ENCODE measurements at regions not wholly inside any gene's neighbourhood (a gene's known extent, or its start where the extent isn't known, plus 50 kb on each side); places are given as distances from the start of the nearest gene placed in this dataset.

DNA sequence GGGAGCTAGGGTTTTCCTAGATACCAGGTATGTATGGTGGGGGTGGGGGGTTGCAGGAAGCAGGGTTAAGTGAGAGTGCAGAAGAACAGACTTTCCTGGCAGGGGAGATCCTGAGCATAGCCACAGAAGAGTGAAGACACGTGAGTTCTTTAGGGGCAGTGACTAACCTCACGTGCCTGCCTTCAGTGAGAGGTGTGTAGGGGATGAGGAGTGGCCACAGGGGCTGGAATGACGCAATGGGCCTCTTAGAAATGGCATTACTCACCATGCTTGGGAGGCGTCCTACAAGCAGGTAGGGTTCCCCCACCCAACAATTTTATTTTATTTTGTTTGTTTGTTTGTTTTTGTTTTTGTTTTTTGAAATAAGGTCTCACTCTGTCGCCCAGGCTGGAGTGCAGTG lies 698.6 kb upstream of the NRP1 start:
- no peak for FAIRE-seq
- no peak for DNase-seq (ENCODE audit: insufficient read length, low spot score)
- no peak for TF ChIP-seq POLR2AphosphoS5 (IDR thresholded peaks at IDR 0.05; ENCODE audit: low read depth, low read length)
- no peak for TF ChIP-seq TAF1 (IDR thresholded peaks at IDR 0.05; ENCODE audit: low read depth, low read length)
- no peak for TF ChIP-seq POU2F2 (IDR thresholded peaks at IDR 0.05; ENCODE audit: low read depth, low read length)
- no peak for TF ChIP-seq POLR2A (IDR thresholded peaks at IDR 0.05; ENCODE audit: low read depth, low read length)
- no peak for TF ChIP-seq PAX5 (IDR thresholded peaks at IDR 0.05; ENCODE audit: insufficient read depth, low read length, severe bottlenecking)
- TF ChIP-seq SPI1 (IDR thresholded peaks at IDR 0.05; ENCODE audit: low read depth, low read length): no peak

DNA sequence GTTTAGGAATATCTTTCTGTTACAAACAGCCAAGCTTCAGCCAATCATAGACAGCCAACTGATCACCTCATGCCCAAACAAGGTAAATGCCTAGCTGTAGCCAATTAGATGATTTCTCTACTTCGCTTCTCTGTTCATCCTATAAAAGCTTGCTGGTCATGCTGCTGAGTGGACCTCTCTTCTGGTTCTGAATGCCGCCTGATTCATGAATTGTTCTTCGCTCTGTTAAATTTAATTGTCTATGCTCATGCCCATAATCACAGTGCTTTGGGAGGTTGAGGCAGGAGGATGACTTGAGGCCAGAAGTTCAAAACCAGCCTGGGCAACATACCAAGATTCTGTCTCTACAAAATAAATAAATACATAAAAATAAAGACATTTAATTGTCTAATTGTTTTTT lies 698.1 kb upstream of the NRP1 start:
- no peak for DNase-seq (ENCODE audit: insufficient read length, low spot score)
- FAIRE-seq: no peak
- TF ChIP-seq PAX5 (IDR thresholded peaks at IDR 0.05; ENCODE audit: insufficient read depth, low read length, severe bottlenecking): no peak
- no peak for TF ChIP-seq SPI1 (IDR thresholded peaks at IDR 0.05; ENCODE audit: low read depth, low read length)
- TF ChIP-seq POLR2AphosphoS5 (IDR thresholded peaks at IDR 0.05; ENCODE audit: low read depth, low read length): no peak
- TF ChIP-seq TAF1 (IDR thresholded peaks at IDR 0.05; ENCODE audit: low read depth, low read length): no peak
- no peak for TF ChIP-seq POLR2A (IDR thresholded peaks at IDR 0.05; ENCODE audit: low read depth, low read length)
- no peak for TF ChIP-seq POU2F2 (IDR thresholded peaks at IDR 0.05; ENCODE audit: low read depth, low read length)

DNA sequence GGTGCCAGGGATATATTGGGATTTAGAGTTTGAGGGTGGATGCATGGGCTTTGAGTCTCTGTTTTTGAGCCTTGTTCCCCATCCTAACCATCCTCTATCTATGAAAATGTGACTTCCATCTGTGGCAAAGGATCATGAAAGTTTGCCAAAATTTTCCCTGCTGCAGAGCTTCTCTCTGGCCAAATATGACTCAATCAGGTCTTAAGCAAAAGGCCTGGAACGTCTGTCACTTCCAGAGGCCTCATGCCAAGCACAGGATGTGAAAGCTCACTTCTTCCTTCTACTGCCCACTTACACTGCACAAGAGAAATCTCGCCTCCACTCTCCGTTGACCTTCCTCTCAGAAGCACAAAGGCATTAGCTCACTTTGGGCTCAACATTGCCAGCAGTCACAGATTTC lies 696.9 kb upstream of the NRP1 start:
- no peak for TF ChIP-seq POLR2A (IDR thresholded peaks at IDR 0.05; ENCODE audit: low read depth, low read length)
- TF ChIP-seq PAX5 (IDR thresholded peaks at IDR 0.05; ENCODE audit: insufficient read depth, low read length, severe bottlenecking): no peak
- TF ChIP-seq TAF1 (IDR thresholded peaks at IDR 0.05; ENCODE audit: low read depth, low read length): no peak
- TF ChIP-seq SPI1 (IDR thresholded peaks at IDR 0.05; ENCODE audit: low read depth, low read length): no peak
- no peak for TF ChIP-seq POLR2AphosphoS5 (IDR thresholded peaks at IDR 0.05; ENCODE audit: low read depth, low read length)
- no peak for TF ChIP-seq POU2F2 (IDR thresholded peaks at IDR 0.05; ENCODE audit: low read depth, low read length)
- no peak for DNase-seq (ENCODE audit: insufficient read length, low spot score)
- no peak for FAIRE-seq

DNA sequence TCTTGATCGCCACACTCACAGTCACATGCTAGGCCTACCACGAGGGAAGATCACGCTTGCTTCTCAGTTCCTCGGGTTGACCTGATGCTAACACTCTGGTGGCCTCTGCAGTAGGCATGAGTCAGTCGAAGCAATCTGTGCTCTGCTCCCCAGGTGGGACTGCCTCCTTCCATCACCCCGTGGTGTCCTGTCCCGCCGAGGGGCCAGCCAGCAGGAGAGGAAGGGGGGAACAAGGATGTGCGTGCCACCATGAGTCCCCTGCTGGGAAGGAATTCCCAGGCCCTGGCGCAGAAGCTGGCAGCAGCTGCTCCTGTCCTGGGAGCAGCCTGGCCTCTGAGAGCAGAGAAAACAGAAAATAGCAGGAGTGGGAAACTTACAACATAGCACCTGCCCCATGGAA lies 695.0 kb upstream of the NRP1 start:
- no peak for DNase-seq (ENCODE audit: insufficient read length, low spot score)
- TF ChIP-seq POLR2A (IDR thresholded peaks at IDR 0.05; ENCODE audit: low read depth, low read length): no peak
- FAIRE-seq: no peak

DNA sequence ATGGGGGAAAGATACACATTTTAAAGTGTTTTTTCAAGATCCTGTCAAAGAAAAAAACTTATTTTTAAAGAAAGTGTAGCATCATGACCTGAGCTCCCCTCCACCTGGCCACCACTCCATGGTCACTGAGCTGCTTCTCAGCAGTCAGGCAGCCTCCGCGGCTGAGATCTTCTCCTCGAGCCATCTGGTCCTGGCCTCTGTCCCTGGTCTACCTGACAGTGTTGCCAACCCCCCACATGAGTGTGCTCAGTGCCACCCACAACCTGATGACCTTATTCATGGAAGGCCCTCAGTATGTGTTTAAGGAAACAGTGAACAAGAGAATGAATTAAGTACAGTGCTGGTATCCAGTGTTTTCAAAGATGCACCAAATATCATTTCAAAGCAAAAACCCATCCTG lies 694.5 kb upstream of the NRP1 start:
- no peak for FAIRE-seq
- no peak for DNase-seq (ENCODE audit: insufficient read length, low spot score)
- TF ChIP-seq SPI1 (IDR thresholded peaks at IDR 0.05; ENCODE audit: low read depth, low read length): no peak
- no peak for TF ChIP-seq POLR2A (IDR thresholded peaks at IDR 0.05; ENCODE audit: low read depth, low read length)
- no peak for TF ChIP-seq POU2F2 (IDR thresholded peaks at IDR 0.05; ENCODE audit: low read depth, low read length)
- no peak for TF ChIP-seq TAF1 (IDR thresholded peaks at IDR 0.05; ENCODE audit: low read depth, low read length)
- TF ChIP-seq PAX5 (IDR thresholded peaks at IDR 0.05; ENCODE audit: insufficient read depth, low read length, severe bottlenecking): no peak
- no peak for TF ChIP-seq POLR2AphosphoS5 (IDR thresholded peaks at IDR 0.05; ENCODE audit: low read depth, low read length)

DNA sequence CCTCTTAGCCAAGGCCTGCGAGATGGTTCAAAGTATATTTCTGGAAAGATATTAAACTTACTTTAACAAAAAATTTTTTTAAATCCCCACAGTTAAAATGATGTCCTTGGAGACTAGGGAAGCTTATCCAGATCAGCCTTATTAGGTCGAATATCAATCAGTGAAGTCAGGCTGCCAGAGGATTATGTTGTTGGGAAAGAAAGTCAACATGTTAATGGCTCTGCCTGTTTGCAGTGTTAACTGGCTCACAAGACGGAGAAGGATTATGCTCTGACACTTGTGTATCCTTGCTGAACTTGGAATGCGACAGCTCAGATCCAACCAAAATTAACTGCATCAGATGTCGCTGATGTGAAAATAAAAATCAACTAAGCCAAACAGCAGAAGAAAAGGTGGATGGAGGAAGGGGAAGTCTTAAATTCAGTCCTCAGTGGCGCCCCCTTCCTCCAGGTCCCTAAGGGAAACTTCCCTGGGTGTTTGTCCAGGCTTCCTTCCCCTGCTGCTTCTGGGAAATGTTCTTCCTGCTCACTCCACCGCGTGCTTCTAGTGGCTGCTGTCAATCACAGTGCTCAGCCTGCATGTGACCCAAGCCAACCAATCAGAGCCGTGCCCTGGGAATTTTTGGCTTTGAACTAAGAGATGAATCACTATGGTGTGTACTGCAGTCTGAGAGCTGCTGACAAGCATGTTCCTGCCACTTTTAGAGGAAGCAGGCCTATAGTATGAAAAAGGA lies 690.4 kb upstream of the NRP1 start:
- no peak for FAIRE-seq
- no peak for TF ChIP-seq TAF1 (IDR thresholded peaks at IDR 0.05; ENCODE audit: low read depth, low read length)
- TF ChIP-seq POU2F2 (IDR thresholded peaks at IDR 0.05; ENCODE audit: low read depth, low read length): no peak
- TF ChIP-seq PAX5 (IDR thresholded peaks at IDR 0.05; ENCODE audit: insufficient read depth, low read length, severe bottlenecking): no peak
- TF ChIP-seq SPI1 (IDR thresholded peaks at IDR 0.05; ENCODE audit: low read depth, low read length): no peak
- TF ChIP-seq POLR2A (IDR thresholded peaks at IDR 0.05; ENCODE audit: low read depth, low read length): no peak
- TF ChIP-seq POLR2AphosphoS5 (IDR thresholded peaks at IDR 0.05; ENCODE audit: low read depth, low read length): no peak
- DNase-seq (ENCODE audit: insufficient read length, low spot score): no peak

DNA sequence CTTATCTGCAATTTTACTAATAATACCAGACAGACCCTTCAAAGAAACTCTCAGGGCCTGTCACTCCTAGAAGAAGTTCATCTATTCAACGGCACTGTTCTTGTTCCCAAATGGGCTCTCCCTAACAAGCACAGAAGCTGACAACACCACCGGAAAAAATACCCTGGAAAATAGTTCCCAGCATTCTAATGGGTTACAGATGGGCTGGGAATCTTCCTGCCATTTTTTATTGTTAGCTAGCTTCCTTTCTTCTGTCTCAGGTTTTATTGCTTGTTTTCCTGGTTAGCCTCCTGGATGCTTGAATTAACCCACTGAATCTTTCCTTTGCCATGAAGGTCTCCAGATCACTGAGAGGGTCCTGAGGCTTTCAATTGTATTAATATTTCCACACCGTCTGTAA lies 689.8 kb upstream of the NRP1 start:
- FAIRE-seq (no peak), DNase-seq (ENCODE audit: insufficient read length, low spot score) (no peak)
- no peak for TF ChIP-seq POLR2AphosphoS5 (IDR thresholded peaks at IDR 0.05; ENCODE audit: low read depth, low read length)
- no peak for TF ChIP-seq TAF1 (IDR thresholded peaks at IDR 0.05; ENCODE audit: low read depth, low read length)

DNA sequence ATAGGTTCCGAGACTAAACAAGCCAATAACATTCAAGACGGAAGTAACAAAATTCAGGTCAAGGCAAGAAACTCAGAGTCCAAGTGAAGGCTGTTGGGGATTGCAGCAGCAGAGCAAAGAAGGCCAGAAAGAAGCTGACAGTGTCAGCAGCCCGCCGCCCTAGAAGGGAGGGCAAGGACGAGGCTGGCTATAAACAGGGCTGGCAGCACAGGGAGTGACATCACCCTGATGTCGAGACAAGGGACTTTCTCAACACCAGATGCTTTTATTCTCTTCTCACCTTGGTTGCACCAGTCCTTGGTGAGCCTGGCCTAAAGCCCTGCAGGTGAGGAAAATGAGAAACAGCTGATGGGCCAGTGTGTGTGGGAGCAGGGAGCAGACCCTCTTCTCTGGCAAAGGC lies 687.7 kb upstream of the NRP1 start:
- TF ChIP-seq TAF1 (IDR thresholded peaks at IDR 0.05; ENCODE audit: low read depth, low read length): no peak
- DNase-seq (ENCODE audit: insufficient read length, low spot score): no peak
- no peak for FAIRE-seq

DNA sequence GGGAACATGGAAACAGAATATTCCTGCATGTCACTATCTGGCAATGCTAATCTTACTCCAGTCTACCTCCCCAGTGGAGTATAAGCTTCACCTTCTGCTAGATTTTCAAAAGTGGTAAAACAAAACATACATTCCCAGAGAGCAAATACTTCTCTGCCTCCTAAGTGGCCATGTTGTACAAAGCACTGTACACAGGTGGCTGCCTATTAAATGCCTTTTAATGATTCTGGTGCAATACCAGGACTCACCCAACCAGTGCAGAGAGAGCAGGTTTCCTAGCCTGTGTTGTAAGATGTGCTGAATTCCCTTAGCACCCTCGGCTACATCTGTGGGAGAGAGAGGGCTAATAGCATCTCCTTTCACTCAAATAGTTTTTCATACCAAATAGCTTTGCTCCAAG lies 684.3 kb upstream of the NRP1 start:
- FAIRE-seq: no peak
- DNase-seq (ENCODE audit: insufficient read length, low spot score): no peak
- no peak for TF ChIP-seq SPI1 (IDR thresholded peaks at IDR 0.05; ENCODE audit: low read depth, low read length)
- TF ChIP-seq POLR2A (IDR thresholded peaks at IDR 0.05; ENCODE audit: low read depth, low read length): no peak
- TF ChIP-seq PAX5 (IDR thresholded peaks at IDR 0.05; ENCODE audit: insufficient read depth, low read length, severe bottlenecking): no peak
- TF ChIP-seq TAF1 (IDR thresholded peaks at IDR 0.05; ENCODE audit: low read depth, low read length): no peak

DNA sequence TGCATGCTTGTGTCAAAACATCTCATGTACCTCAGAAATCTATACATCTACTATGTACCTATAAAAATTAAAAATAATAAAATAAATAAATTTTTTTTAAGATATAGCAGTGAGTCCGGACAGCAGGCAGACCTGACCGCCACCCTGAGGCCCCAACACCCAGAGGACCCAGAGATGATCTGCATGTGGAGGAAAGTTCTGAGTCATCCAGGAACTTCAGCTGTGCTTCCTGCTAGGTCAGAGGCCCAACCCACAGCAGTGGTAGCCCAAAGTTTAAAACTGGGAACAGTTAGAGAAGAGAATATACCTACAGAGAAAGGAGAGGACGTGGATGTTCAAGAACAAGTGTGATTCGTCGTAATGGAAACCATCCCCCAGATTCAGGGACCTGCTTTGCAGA lies 683.7 kb upstream of the NRP1 start:
- TF ChIP-seq TAF1 (IDR thresholded peaks at IDR 0.05; ENCODE audit: low read depth, low read length) (no peak), POU2F2 (IDR thresholded peaks at IDR 0.05; ENCODE audit: low read depth, low read length) (no peak), POLR2AphosphoS5 (IDR thresholded peaks at IDR 0.05; ENCODE audit: low read depth, low read length) (no peak), SPI1 (IDR thresholded peaks at IDR 0.05; ENCODE audit: low read depth, low read length) (no peak), POLR2A (IDR thresholded peaks at IDR 0.05; ENCODE audit: low read depth, low read length) (no peak), PAX5 (IDR thresholded peaks at IDR 0.05; ENCODE audit: insufficient read depth, low read length, severe bottlenecking) (no peak)
- FAIRE-seq (no peak), DNase-seq (ENCODE audit: insufficient read length, low spot score) (no peak)

DNA sequence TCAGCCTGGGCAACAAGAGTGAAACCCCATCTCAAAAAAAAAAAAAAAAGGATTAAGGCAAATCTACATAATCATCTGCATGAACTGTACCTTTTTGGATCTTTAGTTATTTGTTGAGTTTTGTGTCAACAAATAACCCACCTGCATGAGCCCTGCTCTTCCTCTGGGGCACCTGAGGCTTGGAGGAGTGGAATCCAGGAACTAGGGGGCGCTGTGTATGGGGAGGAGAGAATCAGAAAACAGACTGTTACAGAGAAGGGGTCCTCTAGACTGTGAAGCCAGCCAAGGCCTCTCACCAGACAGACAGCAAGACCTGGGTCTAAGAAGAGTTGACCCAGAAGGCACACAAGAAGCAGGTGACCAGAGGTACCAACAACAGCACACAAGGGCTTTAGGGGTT lies 682.8 kb upstream of the NRP1 start:
- no peak for FAIRE-seq
- DNase-seq (ENCODE audit: insufficient read length, low spot score): no peak
- TF ChIP-seq TAF1 (IDR thresholded peaks at IDR 0.05; ENCODE audit: low read depth, low read length) (no peak), POU2F2 (IDR thresholded peaks at IDR 0.05; ENCODE audit: low read depth, low read length) (no peak), POLR2AphosphoS5 (IDR thresholded peaks at IDR 0.05; ENCODE audit: low read depth, low read length) (no peak), PAX5 (IDR thresholded peaks at IDR 0.05; ENCODE audit: insufficient read depth, low read length, severe bottlenecking) (no peak), SPI1 (IDR thresholded peaks at IDR 0.05; ENCODE audit: low read depth, low read length) (no peak), POLR2A (IDR thresholded peaks at IDR 0.05; ENCODE audit: low read depth, low read length) (no peak)

Data from GM12891 (cell line).